IPS-20b (cell line): ENCODE measurements at regions not wholly inside any gene's neighbourhood (a gene's known extent, or its start where the extent isn't known, plus 50 kb on each side); places are given as distances from the start of the nearest gene placed in this dataset.

ENCODE experiments used
- H3K27ac ChIP-seq: one replicate; pipeline ENCODE4 v1.5.1; 2013; ENCODE audit warnings: low read length
- H3K27me3 ChIP-seq: 2 replicates; pipeline ENCODE4 v1.6.1; 2013; ENCODE audit warnings: mild to moderate bottlenecking, low read length, inconsistent platforms; ENCODE audit not compliant: insufficient read depth
- H3K36me3 ChIP-seq: 2 replicates; pipeline ENCODE4 v1.6.1; 2013; ENCODE audit warnings: low read depth, mild to moderate bottlenecking, inconsistent platforms, low read length, moderate library complexity; ENCODE audit not compliant: insufficient read depth
- H3K4me1 ChIP-seq: 2 replicates; pipeline ENCODE4 v1.6.1; 2013; ENCODE audit warnings: mild to moderate bottlenecking, control low read depth, inconsistent platforms, low read length, moderate library complexity; ENCODE audit not compliant: insufficient read depth
- H3K4me3 ChIP-seq: 2 replicates; pipeline ENCODE4 v1.5.1; 2013; ENCODE audit warnings: mild to moderate bottlenecking, low read length, inconsistent platforms
- H3K9ac ChIP-seq: 2 replicates; pipeline ENCODE4 v1.6.1; 2013; ENCODE audit warnings: low read depth, mild to moderate bottlenecking, inconsistent platforms, low read length, moderate library complexity
- H3K9me3 ChIP-seq: 2 replicates; pipeline ENCODE4 v1.6.1; 2013; ENCODE audit warnings: mild to moderate bottlenecking, low read depth, low read length, inconsistent platforms; ENCODE audit not compliant: insufficient read depth

DNA sequence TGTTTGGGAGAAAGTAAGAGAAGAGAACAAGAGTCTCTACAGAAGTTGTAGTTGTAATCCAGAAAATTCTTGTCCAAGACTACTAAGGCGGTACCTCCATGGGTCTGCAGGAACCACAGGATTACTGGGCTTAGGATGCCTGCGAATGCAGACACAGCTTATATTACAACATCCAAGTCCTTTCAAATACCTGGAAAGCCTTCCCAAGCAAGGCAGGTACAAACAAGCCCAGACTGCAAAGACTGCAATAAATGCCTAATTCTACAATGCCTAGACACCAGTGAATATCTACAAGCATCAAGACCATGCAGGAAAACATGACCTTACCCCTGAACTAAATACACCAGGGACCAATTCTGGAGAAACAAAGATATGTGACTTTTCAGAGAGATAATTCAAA lies 178.2 kb downstream of the ARL4A start:
- no peak overlapping the region for H3K27ac ChIP-seq
- no peak overlapping the region for H3K4me3 ChIP-seq
- H3K4me1 ChIP-seq, result no peaks in the 10 kb centered on the region
- H3K36me3 ChIP-seq, result no peaks in the 10 kb centered on the region
- H3K27me3 ChIP-seq, result no peaks in the 10 kb centered on the region
- no peak overlapping the region for H3K9ac ChIP-seq
- no peaks in the 10 kb centered on the region for H3K9me3 ChIP-seq

- no peak overlapping the region for H3K27ac ChIP-seq
- H3K4me3 ChIP-seq, result no peak overlapping the region
- no peaks in the 10 kb centered on the region for H3K27me3 ChIP-seq
- no peaks in the 10 kb centered on the region for H3K36me3 ChIP-seq
- no peaks in the 10 kb centered on the region for H3K9me3 ChIP-seq
- no peak overlapping the region for H3K9ac ChIP-seq
- H3K4me1 ChIP-seq, result no peaks in the 10 kb centered on the region
These were observed 178.8 kb downstream of the ARL4A start for GRCh38 chr7:12866207-12866606.

DNA sequence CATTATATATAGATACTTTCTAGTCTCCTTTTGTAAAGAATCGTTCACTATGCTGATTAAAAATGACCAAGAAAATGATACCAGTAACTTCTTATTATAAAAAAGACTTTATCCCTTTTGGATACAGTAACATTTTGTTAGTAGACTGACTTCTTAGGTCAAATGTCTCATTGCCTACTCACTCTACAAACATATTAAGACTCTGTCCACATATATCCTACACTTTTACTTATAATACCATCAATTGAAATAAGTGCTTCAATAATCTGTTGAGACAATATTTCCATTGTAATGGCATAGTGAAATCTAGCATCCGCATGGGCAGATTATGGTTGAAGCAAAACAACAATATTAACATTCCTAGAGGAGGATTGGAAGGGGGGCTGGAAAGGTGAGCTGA lies 180.6 kb downstream of the ARL4A start:
- Histone ChIP-seq H3K9me3 (no peaks in the 10 kb centered on the region), H3K4me3 (no peak overlapping the region), H3K27me3 (no peaks in the 10 kb centered on the region), H3K27ac (no peak overlapping the region), H3K4me1 (no peaks in the 10 kb centered on the region), H3K9ac (no peak overlapping the region), H3K36me3 (no peaks in the 10 kb centered on the region)

- H3K27me3 ChIP-seq, result no peaks in the 10 kb centered on the region
- no peaks in the 10 kb centered on the region for H3K36me3 ChIP-seq
- no peak overlapping the region for H3K27ac ChIP-seq
- H3K4me1 ChIP-seq, result no peaks in the 10 kb centered on the region
- no peaks in the 10 kb centered on the region for H3K9me3 ChIP-seq
- H3K9ac ChIP-seq, result no peak overlapping the region
- H3K4me3 ChIP-seq, result no peak overlapping the region
These were observed 182.8 kb downstream of the ARL4A start for GRCh38 chr7:12870219-12870618.

DNA sequence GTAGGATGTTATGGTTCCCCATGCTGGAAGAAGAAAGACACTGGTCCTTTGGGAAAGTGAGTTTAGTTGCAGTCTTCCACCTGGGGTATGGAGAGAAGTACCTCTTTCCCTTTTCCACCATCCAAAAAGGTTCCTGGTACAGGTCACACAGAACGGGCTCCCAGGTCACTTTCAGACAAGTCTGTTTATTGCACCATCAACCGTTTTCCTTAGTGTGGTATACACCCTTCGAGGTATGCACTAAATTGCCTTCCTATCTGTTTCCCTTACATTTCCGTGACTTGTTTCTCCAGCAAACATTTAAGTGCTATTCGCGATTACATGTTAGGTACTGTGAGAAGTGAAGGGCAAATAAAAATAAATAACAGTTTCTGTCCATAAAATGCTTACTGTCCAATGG lies 185.1 kb downstream of the ARL4A start:
- H3K4me3 ChIP-seq, result no peak overlapping the region
- no peaks in the 10 kb centered on the region for H3K27me3 ChIP-seq
- no peaks in the 10 kb centered on the region for H3K36me3 ChIP-seq
- no peak overlapping the region for H3K9ac ChIP-seq
- no peaks in the 10 kb centered on the region for H3K4me1 ChIP-seq
- H3K9me3 ChIP-seq, result no peaks in the 10 kb centered on the region
- H3K27ac ChIP-seq, result no peak overlapping the region

GRCh38 chr7:12873571-12873970 lies 186.1 kb downstream of the ARL4A start:
- H3K36me3 ChIP-seq, result no peaks in the 10 kb centered on the region
- no peaks in the 10 kb centered on the region for H3K4me1 ChIP-seq
- H3K27ac ChIP-seq, result no peak overlapping the region
- H3K9me3 ChIP-seq, result no peaks in the 10 kb centered on the region
- H3K9ac ChIP-seq, result no peak overlapping the region
- H3K27me3 ChIP-seq, result no peaks in the 10 kb centered on the region
- H3K4me3 ChIP-seq, result no peak overlapping the region

- no peaks in the 10 kb centered on the region for H3K4me1 ChIP-seq
- no peak overlapping the region for H3K4me3 ChIP-seq
- no peak overlapping the region for H3K27ac ChIP-seq
- H3K9me3 ChIP-seq, result no peaks in the 10 kb centered on the region
- H3K9ac ChIP-seq, result no peak overlapping the region
- H3K27me3 ChIP-seq, result no peaks in the 10 kb centered on the region
- no peaks in the 10 kb centered on the region for H3K36me3 ChIP-seq
These were observed 191.7 kb downstream of the ARL4A start for GRCh38 chr7:12879139-12879538.

DNA sequence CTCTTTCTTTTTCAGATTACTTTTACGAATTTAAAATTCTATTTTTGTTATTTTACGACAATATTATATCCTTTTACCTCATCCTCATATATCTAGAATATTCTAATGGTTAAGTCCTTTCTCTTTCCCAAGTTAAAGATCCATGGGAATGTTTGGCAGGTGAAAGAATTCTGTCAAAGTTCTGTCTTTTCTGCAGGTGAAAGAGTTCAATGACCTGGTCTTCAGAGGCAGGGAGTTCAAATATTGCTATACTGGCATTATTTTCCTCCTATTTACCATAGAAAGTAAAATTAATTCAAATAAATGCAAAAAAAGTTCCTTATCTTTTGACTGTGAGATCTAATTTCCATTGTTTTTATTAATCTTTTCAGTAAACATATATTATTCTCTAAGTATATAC lies 194.3 kb downstream of the ARL4A start:
- Histone ChIP-seq H3K27me3 (no peaks in the 10 kb centered on the region), H3K9ac (no peak overlapping the region), H3K9me3 (no peaks in the 10 kb centered on the region), H3K4me3 (no peak overlapping the region), H3K4me1 (no peaks in the 10 kb centered on the region), H3K27ac (no peak overlapping the region), H3K36me3 (no peaks in the 10 kb centered on the region)

DNA sequence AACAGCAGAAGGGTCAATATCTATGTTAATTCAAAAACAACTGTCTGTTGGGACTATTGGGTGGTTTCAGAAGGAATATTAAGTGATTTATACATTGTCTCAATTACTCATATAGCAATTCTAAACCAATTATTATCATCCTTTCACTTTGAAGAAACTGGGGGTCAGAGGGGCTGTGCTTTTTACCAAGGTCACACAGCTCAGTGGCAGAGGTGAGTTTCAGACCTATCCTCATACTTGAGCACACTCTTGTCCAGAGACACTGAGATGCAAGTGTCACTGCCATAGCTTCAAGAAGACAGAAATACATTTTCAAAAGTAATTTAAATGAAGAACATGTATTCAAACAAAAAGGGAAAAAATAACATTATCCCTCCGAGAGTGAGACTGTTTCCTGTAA lies 195.3 kb downstream of the ARL4A start:
- no peak overlapping the region for H3K4me3 ChIP-seq
- no peaks in the 10 kb centered on the region for H3K36me3 ChIP-seq
- no peaks in the 10 kb centered on the region for H3K9me3 ChIP-seq
- no peak overlapping the region for H3K27ac ChIP-seq
- H3K9ac ChIP-seq, result no peak overlapping the region
- H3K27me3 ChIP-seq, result no peaks in the 10 kb centered on the region
- H3K4me1 ChIP-seq, result no peaks in the 10 kb centered on the region

GRCh38 chr7:12884033-12884432 lies 196.6 kb downstream of the ARL4A start:
- no peaks in the 10 kb centered on the region for H3K27me3 ChIP-seq
- H3K9ac ChIP-seq, result no peak overlapping the region
- H3K36me3 ChIP-seq, result no peaks in the 10 kb centered on the region
- no peaks in the 10 kb centered on the region for H3K9me3 ChIP-seq
- no peak overlapping the region for H3K4me3 ChIP-seq
- H3K4me1 ChIP-seq, result no peaks in the 10 kb centered on the region
- H3K27ac ChIP-seq, result no peak overlapping the region

- H3K36me3 ChIP-seq, result no peaks in the 10 kb centered on the region
- no peak overlapping the region for H3K4me3 ChIP-seq
- no peaks in the 10 kb centered on the region for H3K27me3 ChIP-seq
- H3K27ac ChIP-seq, result no peak overlapping the region
- no peaks in the 10 kb centered on the region for H3K4me1 ChIP-seq
- H3K9me3 ChIP-seq, result no peaks in the 10 kb centered on the region
- no peak overlapping the region for H3K9ac ChIP-seq
These were observed 197.5 kb downstream of the ARL4A start for GRCh38 chr7:12884856-12885440.

GRCh38 chr7:12888717-12889116 lies 201.3 kb downstream of the ARL4A start:
- Histone ChIP-seq H3K36me3 (no peaks in the 10 kb centered on the region), H3K9me3 (no peaks in the 10 kb centered on the region), H3K9ac (no peak overlapping the region), H3K4me1 (no peaks in the 10 kb centered on the region), H3K4me3 (no peak overlapping the region), H3K27me3 (no peaks in the 10 kb centered on the region), H3K27ac (no peak overlapping the region)

DNA sequence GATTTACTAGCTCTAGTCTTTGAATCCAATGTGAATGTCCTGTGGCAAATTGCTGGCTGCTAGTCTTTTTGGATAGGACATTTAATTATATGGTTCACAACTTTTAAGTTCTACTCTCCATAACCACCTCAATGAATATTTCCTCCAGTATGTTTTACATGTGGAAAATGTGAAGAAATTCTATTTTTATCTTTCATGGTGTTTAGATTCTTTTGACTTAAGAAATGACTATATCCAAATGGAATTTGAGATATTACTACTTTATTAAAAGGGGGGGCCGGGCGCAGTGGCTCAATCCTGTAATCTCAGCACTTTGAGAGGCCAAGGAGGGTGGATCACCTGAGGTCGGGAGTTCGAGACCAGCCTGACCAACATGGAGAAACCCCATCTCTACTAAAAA lies 202.0 kb downstream of the ARL4A start:
- H3K9ac ChIP-seq, result no peak overlapping the region
- H3K27ac ChIP-seq, result no peak overlapping the region
- H3K36me3 ChIP-seq, result no peaks in the 10 kb centered on the region
- no peaks in the 10 kb centered on the region for H3K4me1 ChIP-seq
- H3K27me3 ChIP-seq, result no peaks in the 10 kb centered on the region
- no peak overlapping the region for H3K4me3 ChIP-seq
- no peaks in the 10 kb centered on the region for H3K9me3 ChIP-seq
